RKO (cell line): ENCODE measurements at regions not wholly inside any gene's neighbourhood (a gene's known extent, or its start where the extent isn't known, plus 50 kb on each side); places are given as distances from the start of the nearest gene placed in this dataset.
A peak's percentile ranks its signal among the peaks of the same experiment; 100 is the strongest.
"Not testable (repeated sequence)": the region's sequence is repeated elsewhere in the genome, so short reads cannot be mapped to it uniquely, and the experiment has no call there.

ENCODE experiments used
- DNase-seq: peaks from one replicate; pipeline ENCODE4 v3.0.0-alpha.2; 2016; ENCODE audit warnings: low spot score

GRCh38 chr14:40367717-40368116 lies 935.5 kb upstream of the FBXO33 start:
- no peak for DNase-seq

- no peak for DNase-seq
These were observed 933.1 kb upstream of the FBXO33 start for GRCh38 chr14:40365305-40365704.

GRCh38 chr14:40362856-40363255 lies 930.6 kb upstream of the FBXO33 start:
- no peak for DNase-seq

- no peak for DNase-seq
These were observed 922.5 kb upstream of the FBXO33 start for GRCh38 chr14:40354754-40355153.

- DNase-seq: not testable (repeated sequence)
These were observed 915.9 kb upstream of the FBXO33 start for GRCh38 chr14:40348104-40348503.

- no peak for DNase-seq
These were observed 915.4 kb upstream of the FBXO33 start for GRCh38 chr14:40347675-40348074.

GRCh38 chr14:40346275-40346674 lies 914.0 kb upstream of the FBXO33 start:
- DNase-seq: no peak

GRCh38 chr14:40345334-40345733 lies 913.1 kb upstream of the FBXO33 start:
- DNase-seq: no peak

- DNase-seq: no peak
These were observed 908.5 kb upstream of the FBXO33 start for GRCh38 chr14:40340708-40341107.

- no peak for DNase-seq
These were observed 904.6 kb upstream of the FBXO33 start for GRCh38 chr14:40336846-40337245.

- not testable (repeated sequence) for DNase-seq
These were observed 894.3 kb upstream of the FBXO33 start for GRCh38 chr14:40326519-40326918.

GRCh38 chr14:40318211-40318719 lies 886.0 kb upstream of the FBXO33 start:
- DNase-seq: no peak

- no peak for DNase-seq
These were observed 885.5 kb upstream of the FBXO33 start for GRCh38 chr14:40317690-40318089.

GRCh38 chr14:40312296-40312695 lies 880.1 kb upstream of the FBXO33 start:
- DNase-seq: peak; percentile 79

- no peak for DNase-seq
These were observed 876.9 kb upstream of the FBXO33 start for GRCh38 chr14:40309124-40309523.

GRCh38 chr14:40308240-40308639 lies 876.0 kb upstream of the FBXO33 start:
- DNase-seq: no peak

GRCh38 chr14:40296821-40297220 lies 864.6 kb upstream of the FBXO33 start:
- no peak for DNase-seq

- DNase-seq: no peak
These were observed 860.4 kb upstream of the FBXO33 start for GRCh38 chr14:40292664-40293063.

- no peak for DNase-seq
These were observed 850.0 kb upstream of the FBXO33 start for GRCh38 chr14:40282196-40282595.

- no peak for DNase-seq
These were observed 848.4 kb upstream of the FBXO33 start for GRCh38 chr14:40280652-40281051.

- DNase-seq: no peak
These were observed 841.2 kb upstream of the FBXO33 start for GRCh38 chr14:40273417-40273816.

GRCh38 chr14:40271480-40271879 lies 839.2 kb upstream of the FBXO33 start:
- DNase-seq: no peak

- no peak for DNase-seq
These were observed 837.2 kb upstream of the FBXO33 start for GRCh38 chr14:40269436-40269835.

- DNase-seq: no peak
These were observed 836.0 kb upstream of the FBXO33 start for GRCh38 chr14:40268236-40268635.

GRCh38 chr14:40265096-40265495 lies 832.9 kb upstream of the FBXO33 start:
- no peak for DNase-seq
